MCF 10A (cell line): ENCODE measurements at regions not wholly inside any gene's neighbourhood (a gene's known extent, or its start where the extent isn't known, plus 50 kb on each side); places are given as distances from the start of the nearest gene placed in this dataset.

Experiments used
- BruUV-seq: library from RNA; stranded (reverse); fragments of 400-500 nt; replicated peaks from 2 replicates; lab custom pipeline; 2021; lab: Mats Ljungman, UMichigan
- CTCF ChIA-PET: fragments of 300-600 bp; sonication (Branson Sonifier 250); formaldehyde crosslinking; extraction: SDS; loops from one replicate; lab custom pipeline; 2021; ENCODE audit warnings: antibody characterized with exemption, inconsistent platforms; lab: Yijun Ruan, JAX
- POLR2A ChIA-PET: fragments of 300-600, 350-650 bp; sonication (Branson Sonifier 250); formaldehyde crosslinking; extraction: SDS; loops from one replicate; lab custom pipeline; 2020; ENCODE audit warnings: antibody characterized with exemption, inconsistent platforms; lab: Yijun Ruan, JAX
- DNase-seq: peaks from one replicate; pipeline ENCODE4 v3.0.0-alpha.2; 2018; ENCODE audit not compliant: unreplicated experiment
- H3K27ac Mint-ChIP-seq: one replicate; pipeline ENCODE4 v1.8.0; 2022; ENCODE audit warnings: mild to moderate bottlenecking, low read depth, mixed read lengths; ENCODE audit not compliant: unreplicated experiment
- H3K27me3 Mint-ChIP-seq: one replicate; pipeline ENCODE4 v1.8.0; 2022; ENCODE audit warnings: mixed read lengths; ENCODE audit not compliant: insufficient read depth, unreplicated experiment
- H3K36me3 Mint-ChIP-seq: one replicate; pipeline ENCODE4 v1.8.0; 2022; ENCODE audit warnings: mild to moderate bottlenecking, moderate library complexity, mixed read lengths; ENCODE audit not compliant: insufficient read depth, unreplicated experiment
- H3K4me1 Mint-ChIP-seq: one replicate; pipeline ENCODE4 v1.8.0; 2022; ENCODE audit warnings: mixed read lengths; ENCODE audit not compliant: insufficient read depth, unreplicated experiment
- H3K4me3 Mint-ChIP-seq: one replicate; pipeline ENCODE4 v1.8.0; 2022; ENCODE audit warnings: mild to moderate bottlenecking, moderate library complexity, mixed read lengths; ENCODE audit not compliant: unreplicated experiment
- H3K9me3 Mint-ChIP-seq: one replicate; pipeline ENCODE4 v1.8.0; 2022; ENCODE audit warnings: mixed read lengths; ENCODE audit not compliant: unreplicated experiment
- CTCF ChIP-seq: fragments of 200-600 bp; IDR thresholded peaks from one replicate; pipeline ENCODE4 v1.8.0; 2022; ENCODE audit warnings: antibody characterized with exemption, mild to moderate bottlenecking; ENCODE audit not compliant: unreplicated experiment
- intact Hi-C: fragments of 100-400 bp; cut with micrococcal nuclease; formaldehyde crosslinking; loops from 2 replicates; pipeline ENCODE4 v1.14.1; 2022

- ChIA-PET POLR2A (no interaction called here), CTCF (interaction anchor here (0.5 to 1.1 kb wide), 7 partner anchors 8 to 1351 kb away, joined by 3 to 5 read pairs (median 3); no protein-coding TSS in a partner anchor)
- no peak overlapping the region for H3K27ac Mint-ChIP-seq
- no peak for TF ChIP-seq CTCF
- no peaks in the 10 kb centered on the region for H3K27me3 Mint-ChIP-seq
- BruUV-seq, result no TSS peak
- no peaks in the 10 kb centered on the region for H3K9me3 Mint-ChIP-seq
- peaks cover 23% of the 10 kb centered on the region for H3K4me1 Mint-ChIP-seq
- no peaks in the 10 kb centered on the region for H3K36me3 Mint-ChIP-seq
- intact Hi-C loops, result no loop called here
- no peak for DNase-seq
- H3K4me3 Mint-ChIP-seq, result no peak overlapping the region
Observed at GRCh38 chr2:136242687-136243277, 124.8 kb upstream of the CXCR4 start.

GRCh38 chr2:136242100-136242499, 124.2 kb upstream of the CXCR4 start:
- CTCF ChIA-PET, result interaction anchor here (0.5 to 1.0 kb wide), 2 partner anchors 444 to 1352 kb away, joined by 3 read pairs; no protein-coding TSS in a partner anchor
- peaks cover 20% of the 10 kb centered on the region for H3K4me1 Mint-ChIP-seq
- POLR2A ChIA-PET, result no interaction called here
- no peak overlapping the region for H3K4me3 Mint-ChIP-seq
- no TSS peak for BruUV-seq
- no peaks in the 10 kb centered on the region for H3K27me3 Mint-ChIP-seq
- no peaks in the 10 kb centered on the region for H3K36me3 Mint-ChIP-seq
- DNase-seq, result no peak
- H3K27ac Mint-ChIP-seq, result no peak overlapping the region
- intact Hi-C loops, result no loop called here
- TF ChIP-seq CTCF, result no peak
- H3K9me3 Mint-ChIP-seq, result no peaks in the 10 kb centered on the region

GRCh38 chr2:136239079-136239685, 121.2 kb upstream of the CXCR4 start:
- CTCF ChIA-PET, result no interaction called here
- intact Hi-C loops, result loop anchor here (10.0 kb wide), 1 partner anchor 254 kb away; the partner anchor contains the start of gene DARS1
- no peaks in the 10 kb centered on the region for H3K36me3 Mint-ChIP-seq
- H3K9me3 Mint-ChIP-seq, result no peaks in the 10 kb centered on the region
- H3K27me3 Mint-ChIP-seq, result no peaks in the 10 kb centered on the region
- peak overlapping the region; percentile 67 for H3K27ac Mint-ChIP-seq
- H3K4me3 Mint-ChIP-seq, result no peak overlapping the region
- POLR2A ChIA-PET, result interaction anchor here (1.0 to 1.1 kb wide), 2 partner anchors 8 to 15 kb away, joined by 4 to 5 read pairs; no protein-coding TSS in a partner anchor
- BruUV-seq, result no TSS peak
- H3K4me1 Mint-ChIP-seq, result peaks cover 46% of the 10 kb centered on the region
- no peak for DNase-seq
- TF ChIP-seq CTCF, result no peak
